ENCODE measurements at regions not wholly inside any gene's neighbourhood (a gene's known extent, or its start where the extent isn't known, plus 50 kb on each side); places are given as distances from the start of the nearest gene placed in this dataset.
A peak's percentile ranks its signal among the peaks of the same experiment; 100 is the strongest.

DNA sequence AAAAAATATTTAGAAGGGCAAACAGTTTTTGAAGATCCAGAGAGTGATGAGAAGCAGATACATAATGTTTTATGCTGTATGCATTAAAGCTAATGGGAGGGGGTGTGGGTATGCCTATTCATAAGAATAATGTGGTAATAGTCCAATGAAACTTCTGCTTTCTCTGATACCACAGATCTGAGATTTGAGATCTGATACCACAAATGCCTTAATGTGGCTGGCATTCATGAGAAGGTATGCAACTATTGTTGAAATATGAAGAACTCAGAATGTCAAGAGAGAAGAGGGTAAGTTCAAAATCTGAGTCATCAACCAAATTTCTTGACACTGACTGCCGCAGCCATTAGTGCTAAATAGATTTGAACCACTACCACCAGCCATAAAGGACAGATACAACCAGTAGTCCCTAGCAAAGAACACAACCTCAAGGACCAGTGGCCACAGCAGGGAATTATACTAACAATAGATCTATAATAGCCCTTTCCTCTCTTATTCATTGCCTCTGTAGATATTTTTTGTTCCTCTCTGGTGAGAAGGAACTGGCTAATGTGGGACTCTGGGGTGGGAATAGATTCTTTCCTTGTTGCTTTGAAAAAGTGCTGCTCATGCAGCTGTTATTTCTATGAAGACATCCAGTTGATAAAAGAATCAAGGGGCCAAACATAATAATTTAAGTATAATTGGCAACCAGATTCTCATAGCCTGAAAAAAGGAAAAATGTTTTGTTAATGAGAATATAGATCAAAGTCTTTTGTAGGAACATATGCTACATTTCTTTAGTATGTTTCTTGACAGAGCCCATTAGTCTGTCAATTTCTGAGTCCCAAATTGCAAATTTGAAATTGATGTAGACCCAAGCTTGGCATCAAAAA, 256.5 kb upstream of the ZNF608 start (continued):
- peak; percentile 34; the same call in 1 of the 2 replicates for TF ChIP-seq MXI1 (IDR thresholded peaks at IDR 0.05; ENCODE audit: low read depth, low read length)
- TF ChIP-seq, protein P1, sequence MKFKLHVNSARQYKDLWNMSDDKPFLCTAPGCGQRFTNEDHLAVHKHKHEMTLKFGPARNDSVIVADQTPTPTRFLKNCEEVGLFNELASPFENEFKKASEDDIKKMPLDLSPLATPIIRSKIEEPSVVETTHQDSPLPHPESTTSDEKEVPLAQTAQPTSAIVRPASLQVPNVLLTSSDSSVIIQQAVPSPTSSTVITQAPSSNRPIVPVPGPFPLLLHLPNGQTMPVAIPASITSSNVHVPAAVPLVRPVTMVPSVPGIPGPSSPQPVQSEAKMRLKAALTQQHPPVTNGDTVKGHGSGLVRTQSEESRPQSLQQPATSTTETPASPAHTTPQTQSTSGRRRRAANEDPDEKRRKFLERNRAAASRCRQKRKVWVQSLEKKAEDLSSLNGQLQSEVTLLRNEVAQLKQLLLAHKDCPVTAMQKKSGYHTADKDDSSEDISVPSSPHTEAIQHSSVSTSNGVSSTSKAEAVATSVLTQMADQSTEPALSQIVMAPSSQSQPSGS (IDR thresholded peaks at IDR 0.05; ENCODE audit: low read length) = peak; percentile 24; the same call in 1 of the 2 replicates
- no peak for TF ChIP-seq STAT1 (conservative IDR thresholded peaks at IDR 0.05)
- TF ChIP-seq, protein P2, sequence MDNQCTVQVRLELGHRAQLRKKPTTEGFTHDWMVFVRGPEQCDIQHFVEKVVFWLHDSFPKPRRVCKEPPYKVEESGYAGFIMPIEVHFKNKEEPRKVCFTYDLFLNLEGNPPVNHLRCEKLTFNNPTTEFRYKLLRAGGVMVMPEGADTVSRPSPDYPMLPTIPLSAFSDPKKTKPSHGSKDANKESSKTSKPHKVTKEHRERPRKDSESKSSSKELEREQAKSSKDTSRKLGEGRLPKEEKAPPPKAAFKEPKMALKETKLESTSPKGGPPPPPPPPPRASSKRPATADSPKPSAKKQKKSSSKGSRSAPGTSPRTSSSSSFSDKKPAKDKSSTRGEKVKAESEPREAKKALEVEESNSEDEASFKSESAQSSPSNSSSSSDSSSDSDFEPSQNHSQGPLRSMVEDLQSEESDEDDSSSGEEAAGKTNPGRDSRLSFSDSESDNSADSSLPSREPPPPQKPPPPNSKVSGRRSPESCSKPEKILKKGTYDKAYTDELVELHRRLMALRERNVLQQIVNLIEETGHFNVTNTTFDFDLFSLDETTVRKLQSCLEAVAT (IDR thresholded peaks at IDR 0.05) = peak; percentile 48; the same call in 1 of the 2 replicates
- no peak for TF ChIP-seq MEF2A (IDR thresholded peaks at IDR 0.05; ENCODE audit: insufficient read depth, low read depth, low read length)
- TF ChIP-seq, protein P3, sequence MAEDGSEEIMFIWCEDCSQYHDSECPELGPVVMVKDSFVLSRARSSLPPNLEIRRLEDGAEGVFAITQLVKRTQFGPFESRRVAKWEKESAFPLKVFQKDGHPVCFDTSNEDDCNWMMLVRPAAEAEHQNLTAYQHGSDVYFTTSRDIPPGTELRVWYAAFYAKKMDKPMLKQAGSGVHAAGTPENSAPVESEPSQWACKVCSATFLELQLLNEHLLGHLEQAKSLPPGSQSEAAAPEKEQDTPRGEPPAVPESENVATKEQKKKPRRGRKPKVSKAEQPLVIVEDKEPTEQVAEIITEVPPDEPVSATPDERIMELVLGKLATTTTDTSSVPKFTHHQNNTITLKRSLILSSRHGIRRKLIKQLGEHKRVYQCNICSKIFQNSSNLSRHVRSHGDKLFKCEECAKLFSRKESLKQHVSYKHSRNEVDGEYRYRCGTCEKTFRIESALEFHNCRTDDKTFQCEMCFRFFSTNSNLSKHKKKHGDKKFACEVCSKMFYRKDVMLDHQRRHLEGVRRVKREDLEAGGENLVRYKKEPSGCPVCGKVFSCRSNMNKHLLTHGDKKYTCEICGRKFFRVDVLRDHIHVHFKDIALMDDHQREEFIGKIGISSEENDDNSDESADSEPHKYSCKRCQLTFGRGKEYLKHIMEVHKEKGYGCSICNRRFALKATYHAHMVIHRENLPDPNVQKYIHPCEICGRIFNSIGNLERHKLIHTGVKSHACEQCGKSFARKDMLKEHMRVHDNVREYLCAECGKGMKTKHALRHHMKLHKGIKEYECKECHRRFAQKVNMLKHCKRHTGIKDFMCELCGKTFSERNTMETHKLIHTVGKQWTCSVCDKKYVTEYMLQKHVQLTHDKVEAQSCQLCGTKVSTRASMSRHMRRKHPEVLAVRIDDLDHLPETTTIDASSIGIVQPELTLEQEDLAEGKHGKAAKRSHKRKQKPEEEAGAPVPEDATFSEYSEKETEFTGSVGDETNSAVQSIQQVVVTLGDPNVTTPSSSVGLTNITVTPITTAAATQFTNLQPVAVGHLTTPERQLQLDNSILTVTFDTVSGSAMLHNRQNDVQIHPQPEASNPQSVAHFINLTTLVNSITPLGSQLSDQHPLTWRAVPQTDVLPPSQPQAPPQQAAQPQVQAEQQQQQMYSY (CRISPR knock-in tag; IDR thresholded peaks at IDR 0.05) = no peak
- TF ChIP-seq TAF1 (IDR thresholded peaks at IDR 0.05; ENCODE audit: borderline replicate concordance, low read depth, low read length) = no peak
- no peak for TF ChIP-seq KAT2A (conservative IDR thresholded peaks at IDR 0.05; ENCODE audit: control insufficient read depth, low read depth, low read length)
- TF ChIP-seq TBL1XR1 (IDR thresholded peaks at IDR 0.05; ENCODE audit: low read depth, low read length) = 0 out of 2 replicates have a peak, but pooled peaks have one; percentile 24
- peak; percentile 54; the same call in 1 of the 2 replicates for TF ChIP-seq PAX5 (IDR thresholded peaks at IDR 0.05; ENCODE audit: borderline replicate concordance, low read depth, low read length)
- no peak for TF ChIP-seq PAX8 (IDR thresholded peaks at IDR 0.05)
- peak; percentile 52; the same call in 1 of the 3 replicates for TF ChIP-seq POU2F2 (IDR thresholded peaks at IDR 0.05; ENCODE audit: borderline replicate concordance, low read depth, low read length)
- TF ChIP-seq, protein P4, sequence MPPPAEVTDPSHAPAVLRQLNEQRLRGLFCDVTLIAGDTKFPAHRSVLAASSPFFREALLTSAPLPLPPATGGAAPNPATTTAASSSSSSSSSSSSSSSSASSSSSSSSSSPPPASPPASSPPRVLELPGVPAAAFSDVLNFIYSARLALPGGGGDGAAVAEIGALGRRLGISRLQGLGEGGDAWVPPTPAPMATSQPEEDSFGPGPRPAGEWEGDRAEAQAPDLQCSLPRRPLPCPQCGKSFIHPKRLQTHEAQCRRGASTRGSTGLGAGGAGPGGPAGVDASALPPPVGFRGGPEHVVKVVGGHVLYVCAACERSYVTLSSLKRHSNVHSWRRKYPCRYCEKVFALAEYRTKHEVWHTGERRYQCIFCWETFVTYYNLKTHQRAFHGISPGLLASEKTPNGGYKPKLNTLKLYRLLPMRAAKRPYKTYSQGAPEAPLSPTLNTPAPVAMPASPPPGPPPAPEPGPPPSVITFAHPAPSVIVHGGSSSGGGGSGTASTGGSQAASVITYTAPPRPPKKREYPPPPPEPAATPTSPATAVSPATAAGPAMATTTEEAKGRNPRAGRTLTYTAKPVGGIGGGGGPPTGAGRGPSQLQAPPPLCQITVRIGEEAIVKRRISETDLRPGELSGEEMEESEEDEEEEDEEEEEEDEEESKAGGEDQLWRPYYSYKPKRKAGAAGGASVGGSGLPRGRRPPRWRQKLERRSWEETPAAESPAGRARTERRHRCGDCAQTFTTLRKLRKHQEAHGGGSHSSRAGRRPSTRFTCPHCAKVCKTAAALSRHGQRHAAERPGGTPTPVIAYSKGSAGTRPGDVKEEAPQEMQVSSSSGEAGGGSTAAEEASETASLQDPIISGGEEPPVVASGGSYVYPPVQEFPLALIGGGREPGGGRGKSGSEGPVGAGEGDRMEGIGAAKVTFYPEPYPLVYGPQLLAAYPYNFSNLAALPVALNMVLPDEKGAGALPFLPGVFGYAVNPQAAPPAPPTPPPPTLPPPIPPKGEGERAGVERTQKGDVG (CRISPR knock-in tag; IDR thresholded peaks at IDR 0.05) = no peak
- TF ChIP-seq, protein P5, sequence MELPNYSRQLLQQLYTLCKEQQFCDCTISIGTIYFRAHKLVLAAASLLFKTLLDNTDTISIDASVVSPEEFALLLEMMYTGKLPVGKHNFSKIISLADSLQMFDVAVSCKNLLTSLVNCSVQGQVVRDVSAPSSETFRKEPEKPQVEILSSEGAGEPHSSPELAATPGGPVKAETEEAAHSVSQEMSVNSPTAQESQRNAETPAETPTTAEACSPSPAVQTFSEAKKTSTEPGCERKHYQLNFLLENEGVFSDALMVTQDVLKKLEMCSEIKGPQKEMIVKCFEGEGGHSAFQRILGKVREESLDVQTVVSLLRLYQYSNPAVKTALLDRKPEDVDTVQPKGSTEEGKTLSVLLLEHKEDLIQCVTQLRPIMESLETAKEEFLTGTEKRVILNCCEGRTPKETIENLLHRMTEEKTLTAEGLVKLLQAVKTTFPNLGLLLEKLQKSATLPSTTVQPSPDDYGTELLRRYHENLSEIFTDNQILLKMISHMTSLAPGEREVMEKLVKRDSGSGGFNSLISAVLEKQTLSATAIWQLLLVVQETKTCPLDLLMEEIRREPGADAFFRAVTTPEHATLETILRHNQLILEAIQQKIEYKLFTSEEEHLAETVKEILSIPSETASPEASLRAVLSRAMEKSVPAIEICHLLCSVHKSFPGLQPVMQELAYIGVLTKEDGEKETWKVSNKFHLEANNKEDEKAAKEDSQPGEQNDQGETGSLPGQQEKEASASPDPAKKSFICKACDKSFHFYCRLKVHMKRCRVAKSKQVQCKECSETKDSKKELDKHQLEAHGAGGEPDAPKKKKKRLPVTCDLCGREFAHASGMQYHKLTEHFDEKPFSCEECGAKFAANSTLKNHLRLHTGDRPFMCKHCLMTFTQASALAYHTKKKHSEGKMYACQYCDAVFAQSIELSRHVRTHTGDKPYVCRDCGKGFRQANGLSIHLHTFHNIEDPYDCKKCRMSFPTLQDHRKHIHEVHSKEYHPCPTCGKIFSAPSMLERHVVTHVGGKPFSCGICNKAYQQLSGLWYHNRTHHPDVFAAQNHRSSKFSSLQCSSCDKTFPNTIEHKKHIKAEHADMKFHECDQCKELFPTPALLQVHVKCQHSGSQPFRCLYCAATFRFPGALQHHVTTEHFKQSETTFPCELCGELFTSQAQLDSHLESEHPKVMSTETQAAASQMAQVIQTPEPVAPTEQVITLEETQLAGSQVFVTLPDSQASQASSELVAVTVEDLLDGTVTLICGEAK (IDR thresholded peaks at IDR 0.05; ENCODE audit: borderline replicate concordance) = no peak

Data from GM12878 (cell line).